ENCODE measurements at regions not wholly inside any gene's neighbourhood (a gene's known extent, or its start where the extent isn't known, plus 50 kb on each side); places are given as distances from the start of the nearest gene placed in this dataset.

DNA sequence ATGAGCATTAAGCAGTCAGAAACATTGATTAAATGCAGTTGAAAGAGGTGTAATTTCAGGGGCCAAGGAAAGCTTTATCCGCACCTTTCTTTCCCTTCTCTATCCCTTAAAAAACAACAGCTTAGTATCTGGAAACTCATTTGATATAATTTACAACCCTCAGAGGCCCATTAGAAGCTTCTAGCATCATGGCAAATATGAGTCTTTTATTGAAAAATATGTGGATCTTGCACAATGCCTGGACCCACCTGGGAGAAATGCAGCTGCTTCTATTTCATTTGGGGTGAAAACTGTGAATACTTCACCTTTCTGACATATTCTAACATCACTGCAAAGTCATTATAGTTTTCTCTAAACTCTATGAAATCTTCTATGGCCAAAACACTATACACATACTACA is 492.2 kb upstream of the PSMD7 start:
- no peak for DNase-seq

DNA sequence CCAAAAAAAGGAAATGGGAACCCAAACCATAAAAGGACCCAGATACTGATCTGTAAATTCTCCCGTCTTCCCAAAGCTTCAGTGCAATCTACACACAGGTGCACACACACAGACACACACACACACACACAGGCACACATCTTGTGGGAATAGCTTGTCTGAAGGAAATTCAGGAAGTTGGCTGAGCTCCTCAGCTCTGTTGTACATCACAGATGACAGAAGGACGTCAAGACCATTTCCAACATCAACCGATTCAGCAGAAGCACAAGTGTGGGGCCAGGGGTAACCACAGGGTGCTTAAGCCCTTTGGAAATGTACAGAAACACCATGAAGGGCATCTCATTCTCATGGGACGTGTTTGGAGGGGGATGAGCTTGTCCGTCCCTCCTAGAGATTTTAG is 498.1 kb upstream of the PSMD7 start:
- DNase-seq: no peak

DNA sequence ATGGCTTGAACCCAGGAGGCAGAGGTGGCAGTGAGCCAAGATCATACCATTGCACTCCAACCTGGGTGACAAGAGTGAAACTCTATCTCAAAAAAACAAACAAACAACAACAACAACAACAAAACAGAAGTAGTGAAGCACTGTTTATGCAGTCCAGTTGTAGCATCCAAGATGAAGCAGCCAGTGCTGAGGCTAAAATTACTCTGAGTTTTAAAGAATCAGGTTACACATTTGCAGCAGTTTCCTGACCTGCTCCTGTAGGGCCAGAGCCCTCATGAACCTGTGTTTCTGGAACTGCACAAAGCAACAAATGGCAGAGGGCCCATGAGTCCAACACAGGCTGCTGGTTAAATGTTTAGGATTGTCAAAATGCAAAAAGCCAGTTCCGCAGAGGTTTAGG is 499.5 kb upstream of the PSMD7 start:
- DNase-seq: no peak

DNA sequence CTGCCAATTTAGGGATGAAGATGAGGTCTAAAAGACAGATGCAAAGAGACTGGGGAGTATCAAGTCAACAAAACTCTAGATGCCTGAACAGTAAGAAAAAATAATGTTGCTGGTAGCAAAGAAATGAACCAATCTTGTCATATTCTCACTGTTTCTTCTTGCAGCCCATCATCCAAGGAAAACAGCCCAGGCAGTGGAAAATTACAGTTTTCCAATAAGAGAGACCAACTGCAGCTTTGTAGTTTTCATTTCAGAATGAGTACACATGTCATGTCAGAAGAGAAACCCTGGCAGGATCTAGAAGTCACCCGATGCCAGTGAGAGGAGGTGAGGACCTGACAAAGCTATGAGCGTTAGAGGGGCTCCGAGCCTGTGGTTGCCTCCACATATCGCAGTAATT is 500.4 kb upstream of the PSMD7 start:
- no peak for DNase-seq

DNA sequence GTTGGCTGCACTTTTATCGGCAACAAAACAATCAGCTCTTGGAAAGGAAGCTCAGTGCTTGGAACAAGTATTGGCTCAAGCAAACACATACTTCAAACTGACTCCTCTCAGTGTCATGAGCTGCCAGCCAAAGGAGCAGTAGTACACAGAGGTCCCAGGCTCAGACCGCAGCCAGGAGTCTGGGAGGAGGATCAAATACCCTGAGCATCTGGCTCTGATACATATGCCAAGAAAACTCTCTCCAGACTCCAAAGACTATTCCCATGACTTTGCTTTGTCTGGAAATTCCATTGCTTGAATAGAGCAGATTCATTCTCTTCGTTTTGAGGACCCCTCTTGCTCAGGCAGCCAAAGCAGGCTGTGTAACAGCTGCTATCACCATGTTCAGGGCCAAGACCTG is 501.6 kb upstream of the PSMD7 start:
- DNase-seq: no peak

DNA sequence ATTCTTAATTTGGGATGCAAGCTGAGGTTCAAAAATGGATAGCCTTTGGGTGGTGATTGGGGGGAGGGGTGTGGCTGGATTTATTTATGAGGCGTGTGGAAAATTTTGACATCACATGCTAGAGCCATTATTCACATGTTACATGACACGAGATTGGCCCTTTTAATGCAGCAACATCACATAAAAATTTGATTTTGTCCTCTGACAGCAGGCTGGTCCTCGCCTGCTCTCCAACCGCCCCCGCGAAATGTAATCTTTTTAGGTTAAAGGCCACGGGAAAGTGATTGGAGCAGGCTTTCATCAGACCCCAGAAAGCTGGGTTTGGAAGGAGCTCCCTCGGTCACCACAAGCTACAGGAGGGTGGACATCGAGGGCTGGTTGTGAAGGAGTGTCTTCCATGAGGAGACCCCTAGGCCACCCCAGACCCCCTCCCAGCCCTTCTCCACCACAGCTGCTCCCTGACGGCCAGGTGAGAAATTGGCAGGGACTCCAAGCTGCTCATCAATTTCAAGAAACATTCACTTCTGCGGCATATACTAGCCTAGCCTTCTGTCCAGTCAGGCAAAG is 502.7 kb upstream of the PSMD7 start:
- no peak for DNase-seq

DNA sequence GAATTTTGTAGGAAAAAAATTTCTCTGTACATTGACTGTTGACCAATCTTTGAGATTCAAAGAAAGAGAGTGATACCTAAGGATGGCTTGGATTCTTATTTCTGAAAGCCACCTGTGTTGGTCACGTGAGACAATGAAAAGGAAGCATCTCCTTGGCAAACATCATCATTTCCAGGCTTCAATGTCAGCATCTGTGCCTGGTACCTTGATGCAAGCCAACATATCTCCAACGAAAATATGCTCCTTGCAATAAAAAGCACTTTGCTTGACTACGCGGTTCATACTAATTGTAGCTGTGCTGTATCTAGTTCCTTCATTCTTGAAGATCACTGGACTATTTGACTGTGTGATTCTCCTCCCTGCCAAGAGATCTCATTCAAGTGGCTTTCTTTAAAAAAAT is 503.4 kb upstream of the PSMD7 start:
- DNase-seq: no peak

DNA sequence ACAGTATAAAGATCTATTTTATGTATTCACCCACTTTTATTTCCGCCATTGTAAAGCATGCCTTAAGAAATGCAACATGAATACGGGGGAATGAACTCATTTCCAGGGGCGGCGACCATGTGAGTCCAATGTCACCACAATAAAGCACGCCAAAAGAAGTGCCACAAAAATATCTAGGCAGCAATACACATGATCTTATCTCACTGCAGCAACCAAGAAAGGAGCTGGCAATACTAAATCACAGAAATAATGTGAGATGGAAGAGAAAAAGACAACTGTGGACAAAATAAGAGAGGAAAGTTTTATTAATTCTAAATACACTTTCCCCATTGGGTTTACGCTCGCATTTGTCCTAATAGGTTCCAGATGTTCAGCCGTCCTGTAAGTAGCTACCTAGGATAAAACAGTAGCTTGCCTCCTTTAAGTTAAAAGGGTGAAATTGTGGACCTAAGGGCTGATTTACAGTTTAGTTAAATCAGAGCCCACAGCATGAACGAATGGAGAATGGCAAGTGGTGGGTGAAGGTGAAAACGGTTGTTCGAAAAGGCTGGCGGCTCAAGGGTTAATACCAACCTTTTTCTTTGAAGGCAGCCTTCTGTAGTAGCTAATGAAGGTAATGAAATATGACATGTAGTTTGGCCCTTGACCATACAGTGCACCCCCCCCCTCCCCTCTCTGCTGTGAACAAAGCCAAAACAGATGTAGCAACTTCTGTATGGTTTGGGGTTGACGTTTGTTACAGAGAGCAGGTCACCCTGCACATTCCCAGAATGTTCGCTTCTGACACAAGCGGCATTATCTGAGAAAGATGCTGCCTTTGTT is 504.2 kb upstream of the PSMD7 start:
- no peak for DNase-seq

DNA sequence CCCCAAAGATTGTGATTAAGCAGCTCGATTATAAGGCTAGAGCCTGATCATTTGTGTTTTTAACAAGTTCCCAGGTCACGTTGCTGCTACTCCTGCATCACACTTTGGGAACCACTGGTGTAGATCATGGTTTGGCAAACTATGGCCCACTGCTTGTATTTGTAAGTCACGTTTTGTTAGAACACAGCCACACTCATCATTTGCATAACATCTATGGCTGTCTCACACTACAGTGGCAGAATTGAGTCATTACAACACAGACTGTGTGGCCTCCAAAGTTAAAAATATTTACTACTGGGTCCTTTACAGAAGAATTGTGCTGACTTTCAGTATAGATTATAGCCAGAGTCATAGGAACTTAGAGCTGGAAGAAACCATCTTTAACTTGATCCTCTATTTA is 515.3 kb upstream of the PSMD7 start:
- DNase-seq: no peak

DNA sequence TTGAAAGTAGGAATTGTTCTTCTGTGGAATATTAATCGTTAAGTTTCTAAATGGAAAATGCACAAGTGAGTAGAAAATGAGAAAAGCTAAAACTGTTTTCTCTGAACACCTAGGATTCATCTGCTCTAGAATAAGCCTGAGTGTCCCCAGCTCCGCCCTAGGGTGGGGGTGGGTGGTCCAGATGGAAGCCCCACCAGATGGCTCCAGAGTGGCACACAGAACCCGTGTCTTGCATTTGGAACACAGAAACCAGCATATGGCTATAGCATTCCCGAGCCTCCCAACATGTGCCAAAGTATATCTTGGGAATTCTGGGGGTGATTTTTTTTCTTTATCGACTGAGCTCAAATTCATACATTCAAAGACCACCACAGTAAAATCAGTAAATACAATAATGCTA is 517.7 kb upstream of the PSMD7 start:
- no peak for DNase-seq

DNA sequence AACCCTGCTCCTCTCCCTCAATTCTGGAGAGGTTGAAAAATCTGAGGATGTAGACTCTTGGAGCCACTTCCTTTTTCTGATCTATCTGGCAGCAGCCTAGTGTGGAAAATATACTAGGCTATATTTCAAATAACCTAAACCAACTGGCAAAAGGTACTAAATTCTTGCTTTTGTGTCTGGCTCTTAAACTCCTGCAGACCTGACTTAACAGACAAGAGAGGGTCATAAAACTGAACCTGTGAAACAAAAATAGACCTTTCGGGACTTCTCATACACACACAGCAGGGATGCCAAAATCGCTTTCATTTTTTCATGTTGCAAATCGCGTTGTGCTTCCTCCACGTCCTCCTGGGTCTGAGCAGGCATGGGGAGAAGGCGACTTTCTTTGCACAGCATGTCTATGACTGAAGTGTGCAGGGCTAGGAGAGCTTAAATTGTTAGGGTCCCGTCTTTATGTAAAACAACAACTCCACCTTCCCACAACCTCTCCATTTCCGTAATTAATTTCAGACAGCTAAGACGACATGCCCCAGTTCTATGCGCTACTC is 520.7 kb upstream of the PSMD7 start:
- DNase-seq: no peak

DNA sequence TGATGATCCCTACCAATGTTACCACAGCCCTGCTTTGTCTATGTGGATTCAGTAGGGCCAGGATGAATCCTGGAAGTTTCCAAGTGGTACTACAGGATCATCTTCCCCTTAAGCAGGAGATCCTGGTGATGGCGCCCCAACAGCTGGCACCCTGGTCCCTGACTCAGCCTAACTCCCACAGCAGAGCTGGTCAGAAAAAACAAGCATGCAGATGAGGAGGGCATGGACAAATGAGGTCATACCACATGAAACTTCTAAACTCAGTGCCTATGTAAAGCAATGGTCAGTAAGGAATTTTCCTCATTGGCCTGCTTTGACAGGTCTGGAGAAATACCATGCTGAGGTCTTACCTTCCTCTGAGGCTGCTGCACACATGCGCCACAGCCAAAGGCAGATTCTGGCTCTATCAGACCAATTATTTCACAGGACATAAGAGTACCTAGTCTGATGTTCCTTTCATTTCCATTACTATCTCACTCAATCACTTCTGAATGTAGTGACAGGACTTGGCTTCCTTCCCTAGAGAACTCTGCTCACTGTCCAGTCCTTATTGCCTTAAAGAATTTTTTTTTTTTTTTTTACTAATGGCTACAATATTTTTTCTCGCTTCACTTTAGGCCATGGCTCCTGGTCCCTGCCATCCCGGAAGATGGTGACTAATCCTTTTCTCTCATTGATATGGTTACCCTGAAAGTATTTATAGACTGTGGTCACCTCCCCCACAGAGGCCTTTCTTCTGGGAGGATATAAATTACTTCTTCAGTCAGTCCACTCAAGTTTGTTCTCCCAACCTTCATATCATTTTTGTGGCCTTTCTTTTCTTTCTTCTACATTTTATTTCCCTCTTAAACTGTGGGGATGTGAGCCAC is 525.2 kb upstream of the PSMD7 start:
- DNase-seq: no peak

DNA sequence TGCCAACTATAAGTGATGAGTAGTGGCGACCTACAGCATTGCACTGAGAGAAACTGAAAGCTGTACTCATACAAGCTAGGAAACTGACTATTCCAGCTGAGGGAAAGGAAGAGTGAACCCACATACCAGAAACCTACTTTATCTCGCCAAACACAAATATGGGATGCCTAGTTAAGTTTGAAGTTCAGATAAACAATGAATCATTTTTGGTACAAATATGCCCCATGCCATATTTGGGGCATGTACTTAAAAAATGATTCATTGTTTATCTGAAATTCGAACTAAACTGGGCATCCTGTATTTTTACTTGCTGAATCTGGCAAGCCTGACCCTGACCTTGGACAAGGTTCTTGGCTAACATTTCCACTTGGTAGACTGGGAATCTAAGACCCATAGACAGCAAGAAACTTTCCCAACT is 527.8 kb upstream of the PSMD7 start:
- DNase-seq: no peak

DNA sequence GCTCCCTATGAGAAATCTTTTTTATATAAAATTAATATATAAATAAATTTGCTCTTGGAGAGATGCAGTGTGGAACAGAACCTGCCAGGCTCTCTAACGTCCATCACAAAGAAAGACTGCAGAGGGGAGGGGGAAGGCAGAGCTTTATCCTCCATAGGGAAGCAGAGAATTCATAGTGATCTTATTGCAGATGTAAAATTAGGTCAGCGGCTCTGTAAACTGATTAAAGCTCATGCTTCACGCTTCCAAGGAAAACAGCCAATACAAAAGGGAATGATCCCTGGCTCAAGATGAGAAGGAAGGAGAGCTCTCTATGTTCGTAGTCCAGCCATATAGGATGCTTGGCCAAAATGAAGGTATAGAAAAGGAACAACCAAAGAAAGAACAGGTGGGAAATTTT is 532.3 kb upstream of the PSMD7 start:
- no peak for DNase-seq

DNA sequence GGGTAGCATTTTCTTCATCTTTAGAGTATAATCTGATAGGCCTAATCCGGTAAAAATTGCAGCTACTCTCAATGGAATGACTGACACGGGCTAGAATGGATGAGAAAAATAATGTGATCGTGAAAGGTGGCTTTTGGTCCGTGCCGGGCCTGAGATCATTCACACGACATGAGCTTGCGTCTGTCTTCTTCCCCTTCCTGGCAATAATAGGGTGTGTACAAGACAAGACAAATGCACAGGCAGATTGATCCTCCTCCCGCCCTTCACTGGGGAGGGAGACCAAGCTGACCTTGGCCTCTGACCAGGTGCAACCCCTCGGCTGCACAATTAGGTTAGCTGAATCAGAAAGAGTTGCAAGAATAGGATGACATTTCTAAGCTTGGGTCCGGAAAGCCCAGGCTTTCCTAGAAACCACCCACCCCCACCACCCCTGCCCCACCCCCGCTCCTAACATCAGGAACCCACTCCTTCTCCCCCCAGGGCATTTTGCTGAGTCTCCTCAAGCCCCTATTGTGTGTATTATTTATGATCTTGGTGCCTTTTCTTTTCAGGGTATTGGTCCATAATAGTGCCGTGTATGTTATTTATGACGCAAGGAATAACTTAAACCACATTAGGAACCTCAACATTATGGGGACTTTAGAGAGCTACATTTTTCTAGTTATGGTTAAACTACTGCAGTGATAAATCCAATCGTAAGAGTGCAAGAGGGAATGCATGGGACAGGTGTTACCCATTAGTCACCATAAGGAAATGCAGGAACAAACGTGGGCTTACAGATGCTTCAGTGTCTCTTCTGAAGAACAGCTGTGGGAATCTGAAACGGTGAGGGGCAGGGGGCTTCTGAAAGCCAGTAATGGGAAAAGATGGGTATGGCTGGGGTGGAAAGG is 540.1 kb upstream of the PSMD7 start:
- no peak for DNase-seq

DNA sequence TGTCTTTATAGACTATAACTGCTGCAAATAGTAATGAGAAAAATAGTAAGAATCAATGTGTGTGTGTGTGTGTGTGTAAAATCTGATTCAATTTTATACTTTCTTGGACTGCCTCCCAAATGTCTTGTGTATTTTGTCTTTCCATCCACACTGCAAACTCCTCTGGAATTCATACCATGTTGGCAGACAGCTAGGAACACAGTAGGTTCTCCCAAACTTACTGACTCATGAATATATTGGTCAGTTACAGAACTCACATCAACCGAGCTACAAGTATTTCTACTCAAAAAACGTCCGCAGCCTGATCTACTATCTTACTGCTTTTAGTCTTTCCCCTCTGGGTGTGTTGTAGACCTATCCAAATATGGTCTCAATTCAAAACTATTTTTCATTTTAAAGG is 542.7 kb upstream of the PSMD7 start:
- no peak for DNase-seq

DNA sequence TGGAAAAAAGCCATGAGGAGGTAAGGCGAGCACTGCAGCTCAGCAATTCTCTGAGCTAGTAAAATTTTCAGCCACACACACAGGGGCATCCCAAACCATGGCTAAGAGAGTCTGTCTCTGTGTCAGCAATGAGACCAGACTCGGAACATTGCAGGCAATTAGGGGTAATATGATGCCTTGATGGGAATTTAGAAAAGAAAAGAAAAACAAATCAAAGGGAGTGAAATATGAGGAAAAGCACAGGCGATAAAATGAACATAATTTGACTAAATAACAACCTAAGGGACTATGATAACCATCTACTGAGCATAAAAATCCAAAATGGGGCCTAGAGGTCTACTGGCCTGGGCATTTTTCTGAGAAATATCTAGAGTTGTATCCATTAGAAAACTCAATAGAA is 546.0 kb upstream of the PSMD7 start:
- DNase-seq: peak in 1 of 2 experiments; percentile 5

DNA sequence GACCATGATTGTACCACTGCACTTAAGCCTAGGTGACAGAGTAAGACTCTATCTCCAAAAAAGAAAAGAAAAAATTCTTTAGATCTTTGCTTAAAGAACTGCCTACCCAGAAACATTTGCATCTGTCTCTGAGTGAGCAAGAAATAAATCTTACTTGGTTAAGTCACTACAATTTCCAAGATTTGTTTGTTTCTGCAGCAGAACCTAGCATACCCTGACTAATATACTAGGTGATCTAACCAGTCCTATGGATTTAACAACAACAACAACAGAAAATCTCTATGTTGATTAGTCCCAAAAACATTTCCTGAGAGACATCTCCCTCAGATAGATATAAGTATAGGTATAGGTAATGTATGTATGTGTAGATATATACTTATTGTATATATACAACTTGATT is 549.3 kb upstream of the PSMD7 start:
- no peak for DNase-seq

DNA sequence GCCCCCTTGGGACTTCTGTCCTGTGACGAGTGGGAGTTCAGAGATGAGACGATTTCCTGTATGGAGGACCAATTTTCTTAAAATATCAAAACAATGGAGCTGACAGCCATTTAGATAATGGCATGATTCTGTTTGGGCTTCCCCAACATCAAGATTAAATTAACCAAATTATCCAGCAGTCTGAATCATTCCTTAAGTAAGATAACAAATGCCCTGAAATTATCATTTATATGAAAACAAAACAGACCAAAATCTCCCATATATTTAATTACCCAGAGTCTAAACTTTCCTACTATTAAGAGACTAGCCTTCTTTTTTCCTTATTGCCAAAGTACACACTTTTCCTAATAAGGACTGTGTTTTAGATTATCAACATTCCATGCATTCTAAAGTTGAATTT is 550.1 kb upstream of the PSMD7 start:
- DNase-seq: no peak

DNA sequence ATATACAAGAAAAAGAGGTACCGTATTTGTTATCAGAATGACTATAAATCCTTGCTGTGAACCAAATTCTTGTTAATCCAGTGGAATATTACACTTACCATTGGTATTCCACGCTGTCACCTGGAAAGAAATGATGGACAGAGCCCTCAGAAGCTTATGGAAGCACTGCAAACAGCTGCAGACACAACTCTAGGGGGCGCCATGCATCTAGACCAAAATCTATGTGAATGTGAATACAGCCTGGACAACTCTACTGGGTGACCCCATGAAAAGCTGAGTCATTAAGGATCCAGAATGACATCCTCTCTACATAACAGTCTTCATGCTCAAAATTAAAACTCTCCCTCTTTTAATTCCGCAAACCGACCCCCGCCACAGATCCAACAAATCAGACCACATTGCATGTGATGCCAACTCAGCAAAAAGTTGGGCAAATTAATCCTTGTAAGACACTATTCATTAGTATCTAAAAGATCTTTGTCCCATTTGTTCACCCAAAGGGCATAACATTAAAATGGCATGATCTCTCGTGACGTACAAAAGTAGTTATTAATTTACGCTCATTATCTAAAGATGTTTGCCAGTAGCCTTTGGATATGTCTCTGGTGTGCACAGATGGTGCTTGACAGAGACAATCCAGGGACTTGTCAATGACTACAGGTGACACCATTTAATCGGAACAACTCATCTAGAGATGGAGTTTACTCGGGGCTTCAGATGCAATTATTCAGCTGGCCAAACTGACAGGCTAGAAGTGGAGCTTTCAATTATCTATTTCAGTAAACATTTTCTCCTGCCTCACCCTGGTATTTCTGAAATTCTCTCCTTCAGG is 552.7 kb upstream of the PSMD7 start:
- DNase-seq: no peak

DNA sequence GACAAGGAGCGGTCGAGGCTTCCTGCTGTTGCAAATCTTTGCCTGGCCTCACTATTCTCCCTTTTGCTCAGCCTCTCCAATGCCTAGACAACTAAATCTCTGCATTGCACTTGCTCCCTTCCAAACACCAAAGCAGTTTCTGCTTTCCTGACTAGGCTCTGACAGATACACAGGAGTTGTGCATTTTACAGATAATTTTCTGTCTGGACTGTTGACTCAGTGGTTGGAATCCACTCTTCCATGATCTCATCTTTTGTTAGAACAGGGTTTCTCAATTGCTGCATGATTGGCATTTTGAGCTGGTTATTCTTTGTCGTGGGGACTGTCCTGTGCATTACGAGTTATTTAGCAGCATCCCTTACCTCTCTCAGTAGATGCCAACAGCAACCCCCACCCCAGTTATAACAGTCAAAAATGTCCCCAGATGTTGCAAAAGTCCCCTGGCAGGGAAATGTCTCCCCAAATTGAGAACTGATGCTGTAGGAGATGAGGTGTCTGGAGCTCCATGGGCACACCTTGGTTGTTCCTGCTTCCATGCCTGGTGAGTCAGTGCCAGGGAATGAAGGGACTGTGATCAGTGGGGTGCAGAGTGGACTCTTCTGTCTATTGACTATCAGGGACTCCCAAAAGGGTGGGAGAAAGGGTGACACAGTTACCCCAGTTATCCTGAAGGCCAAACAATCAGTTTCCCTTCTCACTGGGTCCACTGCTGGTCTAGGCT is 557.4 kb upstream of the PSMD7 start:
- DNase-seq: no peak
